Activated naive CD8-positive, alpha-beta T cell (primary cell): ENCODE measurements at regions not wholly inside any gene's neighbourhood (a gene's known extent, or its start where the extent isn't known, plus 50 kb on each side); places are given as distances from the start of the nearest gene placed in this dataset.

Experiments
- H3K27ac Mint-ChIP-seq: one replicate; pipeline ENCODE4 v1.8.0; 2021; ENCODE audit warnings: mixed read lengths
- H3K27me3 Mint-ChIP-seq: one replicate; pipeline ENCODE4 v1.8.0; 2021; ENCODE audit warnings: mixed read lengths
- H3K36me3 Mint-ChIP-seq: one replicate; pipeline ENCODE4 v1.8.0; 2021; ENCODE audit warnings: mixed read lengths
- H3K4me1 Mint-ChIP-seq: one replicate; pipeline ENCODE4 v1.8.0; 2021; ENCODE audit warnings: low read depth, mixed read lengths
- H3K4me3 Mint-ChIP-seq: one replicate; pipeline ENCODE4 v1.8.0; 2021; ENCODE audit warnings: mild to moderate bottlenecking, mixed read lengths
- H3K9me3 Mint-ChIP-seq: one replicate; pipeline ENCODE4 v1.8.0; 2021; ENCODE audit warnings: low read depth, mixed read lengths

DNA sequence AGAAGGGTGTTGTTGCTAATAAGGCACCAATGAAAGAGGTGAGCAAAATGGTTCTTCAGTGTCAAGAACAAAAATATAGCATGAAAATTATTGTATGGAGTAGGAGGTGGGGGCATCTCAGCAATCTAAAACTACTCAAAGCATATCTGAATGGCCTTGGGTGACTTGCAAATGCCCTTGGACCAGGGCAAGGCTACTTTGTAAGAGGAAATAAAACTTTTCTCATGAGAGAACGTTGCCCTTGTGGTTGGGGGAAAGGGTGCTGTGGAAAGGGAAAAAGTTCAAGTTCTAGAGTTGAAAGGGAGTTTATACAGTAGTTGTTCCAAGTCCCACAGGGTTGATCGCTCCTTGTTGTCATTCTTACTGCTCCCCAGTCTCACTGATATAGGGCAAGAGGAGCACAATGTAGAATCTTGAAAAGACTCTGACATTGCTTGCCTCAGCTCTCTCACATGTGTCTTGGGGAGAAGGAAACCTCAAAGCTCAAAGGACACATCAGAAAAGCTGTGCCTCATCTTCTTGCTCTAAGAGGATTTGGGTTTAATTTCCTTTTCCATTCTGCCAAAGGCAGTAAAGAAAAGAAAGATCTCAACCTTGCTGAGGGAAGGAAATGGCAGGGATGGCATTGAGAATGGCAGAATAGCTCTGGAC lies 270.5 kb downstream of the DUSP6 start:
- Mint-ChIP-seq H3K36me3 (no peaks in the 10 kb centered on the region), H3K9me3 (no peaks in the 10 kb centered on the region), H3K27ac (no peak overlapping the region), H3K27me3 (peaks cover 8% of the 10 kb centered on the region), H3K4me1 (no peaks in the 10 kb centered on the region), H3K4me3 (no peak overlapping the region)

DNA sequence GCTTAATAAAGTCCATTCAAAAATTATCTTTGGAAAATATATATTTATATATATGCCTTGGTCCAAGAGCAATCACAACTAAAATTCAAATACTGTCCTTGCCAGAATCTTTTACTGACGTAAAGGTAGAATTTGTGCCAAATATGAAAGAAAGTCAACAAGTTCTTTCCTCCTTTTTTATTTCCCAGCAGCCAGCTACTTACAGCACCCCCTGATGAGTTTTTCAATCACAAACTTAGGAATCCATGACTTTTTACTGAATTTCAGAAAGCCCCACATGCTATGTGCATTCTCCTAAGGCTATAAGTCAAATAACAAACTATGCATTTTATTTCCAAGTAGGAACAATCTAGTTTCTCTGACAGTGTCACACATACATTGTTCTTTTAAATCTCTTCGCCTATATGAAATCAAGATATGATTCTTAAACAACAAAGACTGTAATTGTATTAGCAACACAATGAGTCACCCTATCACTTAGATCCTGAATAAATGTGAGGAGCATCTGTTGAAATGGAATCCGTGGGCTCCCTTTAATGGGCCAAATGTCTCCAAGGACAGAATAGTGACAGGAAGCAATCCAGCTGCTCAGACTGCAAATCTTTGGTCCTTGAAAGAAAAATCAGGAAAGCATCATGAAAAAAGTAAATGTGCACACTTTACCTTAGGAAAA lies 271.4 kb downstream of the DUSP6 start:
- no peaks in the 10 kb centered on the region for H3K4me1 Mint-ChIP-seq
- no peaks in the 10 kb centered on the region for H3K36me3 Mint-ChIP-seq
- no peaks in the 10 kb centered on the region for H3K9me3 Mint-ChIP-seq
- no peak overlapping the region for H3K27ac Mint-ChIP-seq
- H3K27me3 Mint-ChIP-seq: peaks cover 7% of the 10 kb centered on the region
- H3K4me3 Mint-ChIP-seq: no peak overlapping the region

DNA sequence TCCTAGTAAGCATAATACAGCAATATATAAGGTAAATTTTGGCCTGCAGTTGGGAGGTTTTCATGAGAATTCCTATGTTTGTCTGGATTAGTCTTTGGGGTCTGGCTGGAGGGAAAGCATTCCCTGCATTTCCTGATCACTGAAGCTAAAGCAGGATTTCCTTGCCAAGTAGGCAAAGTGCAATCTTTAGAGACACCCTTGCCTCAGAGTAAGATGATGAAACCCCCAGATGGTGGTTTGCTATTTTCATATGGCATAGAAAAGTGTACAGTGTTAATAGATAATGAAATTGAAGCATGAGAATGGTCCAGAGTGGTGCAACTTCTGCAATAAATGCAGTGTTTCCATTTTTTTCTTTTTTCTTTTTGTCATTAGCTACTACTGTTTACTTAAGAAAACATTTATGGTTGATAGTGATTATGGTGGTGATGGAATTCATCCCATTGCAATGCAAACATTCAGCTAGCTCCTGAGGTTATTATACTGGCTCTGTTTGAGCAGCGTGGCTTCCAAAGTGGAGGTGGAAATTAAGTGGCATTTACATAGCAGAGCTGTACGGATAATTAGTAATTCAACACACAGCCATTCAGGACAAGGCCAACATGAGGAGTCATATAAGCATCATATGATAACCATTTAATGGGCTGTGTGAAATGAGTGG lies 276.3 kb downstream of the DUSP6 start:
- Mint-ChIP-seq H3K36me3 (no peaks in the 10 kb centered on the region), H3K27me3 (peaks cover 3% of the 10 kb centered on the region), H3K9me3 (no peaks in the 10 kb centered on the region), H3K4me1 (no peaks in the 10 kb centered on the region), H3K27ac (no peak overlapping the region), H3K4me3 (no peak overlapping the region)

DNA sequence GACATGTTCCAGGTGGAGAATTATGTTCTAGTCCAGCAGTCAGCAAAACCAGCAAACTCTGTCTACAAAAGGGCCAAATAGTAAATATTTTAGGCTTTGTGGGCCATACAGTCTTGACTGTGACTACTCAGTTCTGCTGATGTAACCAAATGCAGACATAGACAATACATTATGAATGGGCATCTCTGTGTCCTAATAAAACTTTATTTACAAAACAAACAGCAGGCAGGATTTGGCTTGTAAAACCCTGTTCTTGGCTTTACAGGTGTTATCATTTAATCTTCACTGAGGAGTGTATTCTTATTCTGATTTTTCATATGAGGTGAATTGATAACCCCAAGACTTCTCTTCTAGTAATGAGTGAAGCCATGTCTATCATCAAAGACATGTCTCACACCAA lies 278.6 kb downstream of the DUSP6 start:
- H3K27ac Mint-ChIP-seq: no peak overlapping the region
- H3K4me1 Mint-ChIP-seq: no peaks in the 10 kb centered on the region
- H3K4me3 Mint-ChIP-seq: no peak overlapping the region
- no peaks in the 10 kb centered on the region for H3K36me3 Mint-ChIP-seq
- no peaks in the 10 kb centered on the region for H3K9me3 Mint-ChIP-seq
- no peaks in the 10 kb centered on the region for H3K27me3 Mint-ChIP-seq

DNA sequence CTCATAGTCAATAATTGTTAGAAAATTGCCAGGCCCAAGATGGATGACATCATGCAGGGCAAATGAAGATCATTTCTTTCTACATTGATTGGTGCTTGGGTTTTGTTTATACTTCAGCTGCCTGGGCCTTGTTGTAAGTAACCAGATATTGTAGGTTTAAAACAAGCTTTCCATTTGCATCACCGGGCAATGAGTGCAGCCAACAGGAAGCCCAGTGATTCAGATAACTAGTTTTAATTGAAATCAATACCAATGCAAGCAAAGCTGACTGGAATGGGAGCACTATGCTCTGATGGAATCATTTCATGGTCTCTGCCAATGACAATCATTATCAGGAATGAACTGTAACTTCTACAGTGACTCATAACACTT lies 279.3 kb downstream of the DUSP6 start:
- Mint-ChIP-seq H3K36me3 (no peaks in the 10 kb centered on the region), H3K27ac (no peak overlapping the region), H3K9me3 (no peaks in the 10 kb centered on the region), H3K27me3 (no peaks in the 10 kb centered on the region), H3K4me3 (no peak overlapping the region), H3K4me1 (no peaks in the 10 kb centered on the region)

DNA sequence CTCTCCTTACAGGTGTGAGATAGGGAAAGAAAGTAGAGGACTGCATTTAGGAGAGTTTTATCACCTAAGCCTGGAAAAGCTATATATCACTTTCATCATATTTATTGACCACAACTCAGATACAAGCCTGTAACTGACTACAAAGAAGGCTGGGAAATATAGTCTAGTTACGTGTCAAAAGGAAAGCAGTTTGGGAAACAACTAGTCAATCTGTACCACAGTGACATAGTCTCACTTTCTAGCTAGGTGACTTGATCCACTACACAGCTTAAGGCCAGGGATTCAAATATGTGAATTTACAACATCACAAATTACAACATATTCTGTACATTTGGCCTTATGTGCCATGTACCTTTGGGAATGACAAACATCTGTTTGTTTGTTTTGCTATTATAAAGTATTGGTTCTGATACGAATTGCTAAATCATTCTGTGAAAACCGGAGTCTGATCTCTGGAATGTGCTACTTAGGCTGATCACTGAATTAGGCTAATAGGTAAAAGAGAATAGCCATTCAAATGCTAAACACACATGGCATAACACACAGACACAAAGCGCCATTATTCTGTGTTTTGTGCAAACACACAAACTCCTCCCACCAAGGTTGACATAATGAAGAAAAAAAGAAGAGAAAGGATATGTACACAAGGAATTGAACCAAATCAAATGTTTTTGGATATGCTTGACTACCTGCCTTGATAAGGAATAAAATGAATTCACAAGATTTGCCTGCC lies 279.8 kb downstream of the DUSP6 start:
- Mint-ChIP-seq H3K4me3 (no peak overlapping the region), H3K27ac (no peak overlapping the region), H3K4me1 (peaks cover 2% of the 10 kb centered on the region)

DNA sequence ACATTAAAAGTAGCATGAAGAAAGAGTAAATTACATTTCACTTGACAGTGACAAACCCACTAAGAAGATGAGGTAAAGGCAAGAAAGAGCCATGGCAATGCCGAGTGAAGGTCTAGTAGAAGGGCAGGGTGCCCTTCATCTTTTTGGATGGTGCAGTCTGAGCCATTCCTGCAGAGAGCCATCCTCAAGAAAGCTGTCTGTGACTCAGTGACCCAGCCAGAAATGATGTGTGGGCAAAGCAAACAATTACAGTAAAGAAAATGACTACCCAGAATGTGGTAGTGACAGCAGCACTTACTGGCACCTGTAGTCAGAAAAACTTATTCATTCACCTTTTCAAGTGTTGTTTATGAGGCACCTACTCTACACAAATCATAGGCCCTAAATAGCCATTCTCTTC lies 281.7 kb downstream of the DUSP6 start:
- Mint-ChIP-seq H3K9me3 (no peaks in the 10 kb centered on the region), H3K4me3 (no peak overlapping the region), H3K36me3 (no peaks in the 10 kb centered on the region), H3K27me3 (no peaks in the 10 kb centered on the region), H3K27ac (no peak overlapping the region), H3K4me1 (peaks cover 5% of the 10 kb centered on the region)

More for the DNA sequence above, 279.8 kb downstream of the DUSP6 start:
- no peaks in the 10 kb centered on the region for H3K36me3 Mint-ChIP-seq
- H3K9me3 Mint-ChIP-seq: no peaks in the 10 kb centered on the region
- H3K27me3 Mint-ChIP-seq: no peaks in the 10 kb centered on the region

DNA sequence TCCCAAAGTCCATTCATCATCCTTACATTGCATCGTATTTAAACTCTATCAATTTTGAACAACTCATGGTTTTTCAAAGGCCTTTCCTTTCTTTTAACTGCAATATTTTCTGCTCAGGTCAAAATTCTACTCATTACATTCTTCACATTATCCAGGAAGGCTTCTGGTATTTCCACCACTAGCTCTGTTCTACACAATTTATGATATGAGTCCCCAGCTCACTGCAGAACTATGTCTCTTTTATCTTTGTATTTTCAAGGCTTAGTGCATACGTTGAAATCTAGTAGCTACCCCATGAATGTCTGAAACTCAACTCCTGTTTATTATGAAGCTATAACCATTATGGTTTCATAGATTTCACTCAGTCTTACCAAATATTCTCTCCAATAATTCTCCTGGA lies 282.9 kb downstream of the DUSP6 start:
- no peak overlapping the region for H3K27ac Mint-ChIP-seq
- peaks cover 9% of the 10 kb centered on the region for H3K4me1 Mint-ChIP-seq

DNA sequence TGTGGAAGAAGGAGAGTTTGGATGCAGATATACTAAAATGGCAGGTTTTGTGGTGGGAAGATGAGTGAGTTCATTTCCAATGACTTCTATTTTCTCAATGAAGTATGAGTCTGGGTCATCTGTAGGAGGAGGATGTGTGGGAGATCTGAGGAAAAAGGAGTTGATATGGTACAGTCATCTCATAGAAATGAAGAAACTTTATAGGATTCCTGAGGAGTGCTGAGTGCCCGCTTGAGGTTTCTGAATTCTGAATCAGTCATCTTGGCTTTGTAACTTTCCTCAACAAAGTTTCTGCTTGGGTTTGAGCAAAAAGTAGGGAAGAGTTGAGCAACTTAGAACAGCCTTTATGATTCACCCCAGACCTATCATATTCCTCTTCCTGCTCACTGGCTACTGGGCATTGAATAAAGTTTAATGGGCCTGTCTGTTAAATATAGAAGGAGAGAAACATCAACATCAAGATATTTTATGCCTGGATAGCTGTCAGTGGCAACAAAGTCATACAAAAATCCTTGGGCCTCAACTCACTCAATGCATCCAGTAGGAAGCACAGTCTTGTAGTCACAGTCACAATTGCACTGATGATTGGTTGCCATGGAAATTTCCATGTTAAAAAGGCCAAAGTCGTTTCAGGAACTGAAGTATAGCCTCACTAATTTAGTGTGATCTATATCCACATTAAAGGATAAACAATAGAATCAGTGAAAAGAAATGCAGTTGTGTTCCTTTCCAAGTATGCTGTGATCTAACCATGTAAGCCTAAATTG lies 284.7 kb downstream of the DUSP6 start:
- peak overlapping the region; percentile 18 for H3K27ac Mint-ChIP-seq

More for the DNA sequence above, 282.9 kb downstream of the DUSP6 start:
- Mint-ChIP-seq H3K4me3 (no peak overlapping the region), H3K27me3 (no peaks in the 10 kb centered on the region), H3K9me3 (no peaks in the 10 kb centered on the region), H3K36me3 (no peaks in the 10 kb centered on the region)

DNA sequence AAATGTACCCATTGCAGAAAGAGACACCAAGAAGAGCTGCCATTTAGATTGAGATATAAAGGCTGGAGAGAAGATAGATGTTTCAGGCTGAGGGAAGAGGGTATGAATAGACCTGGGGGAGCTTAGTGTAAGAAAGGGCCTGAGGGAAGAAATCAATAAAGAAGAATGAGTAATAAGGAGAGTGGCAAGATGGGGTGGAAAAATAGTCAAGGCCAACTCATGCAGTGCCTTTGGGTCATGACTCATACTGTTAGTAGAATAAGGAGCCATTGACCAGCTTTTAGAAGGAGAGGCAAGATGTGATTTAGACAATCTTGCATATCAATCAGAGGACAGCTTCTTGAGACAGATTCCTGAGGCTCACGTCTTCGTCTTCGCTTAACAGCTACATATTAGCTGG lies 287.5 kb downstream of the DUSP6 start:
- H3K36me3 Mint-ChIP-seq: no peaks in the 10 kb centered on the region
- no peaks in the 10 kb centered on the region for H3K9me3 Mint-ChIP-seq
- H3K4me3 Mint-ChIP-seq: no peak overlapping the region
- H3K27ac Mint-ChIP-seq: no peak overlapping the region
- H3K27me3 Mint-ChIP-seq: no peaks in the 10 kb centered on the region
- H3K4me1 Mint-ChIP-seq: peaks cover 15% of the 10 kb centered on the region

More for the DNA sequence above, 284.7 kb downstream of the DUSP6 start:
- H3K27me3 Mint-ChIP-seq: no peaks in the 10 kb centered on the region
- H3K4me1 Mint-ChIP-seq: peaks cover 9% of the 10 kb centered on the region
- H3K36me3 Mint-ChIP-seq: no peaks in the 10 kb centered on the region
- no peak overlapping the region for H3K4me3 Mint-ChIP-seq
- no peaks in the 10 kb centered on the region for H3K9me3 Mint-ChIP-seq

DNA sequence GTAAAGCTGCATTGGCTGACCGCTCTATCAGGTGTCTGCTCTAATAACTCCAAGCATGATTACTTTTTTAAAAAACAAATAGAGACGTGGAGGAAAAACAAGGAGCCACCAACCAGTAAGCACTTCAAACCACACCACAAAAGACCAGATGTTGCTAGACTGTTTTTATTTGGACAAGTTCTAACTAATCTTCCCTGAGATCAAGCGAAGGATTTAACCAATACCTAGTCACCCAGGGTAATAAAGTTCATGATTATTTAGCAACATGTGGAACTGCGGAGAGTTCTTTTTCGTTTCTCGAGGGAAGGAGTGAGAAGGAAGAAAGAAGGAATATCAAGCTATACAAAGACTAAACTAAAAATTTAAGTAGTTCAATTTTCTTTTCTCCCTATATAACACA lies 288.1 kb downstream of the DUSP6 start:
- Mint-ChIP-seq H3K4me1 (peaks cover 15% of the 10 kb centered on the region), H3K27me3 (no peaks in the 10 kb centered on the region), H3K4me3 (no peak overlapping the region), H3K9me3 (no peaks in the 10 kb centered on the region), H3K36me3 (no peaks in the 10 kb centered on the region), H3K27ac (no peak overlapping the region)

DNA sequence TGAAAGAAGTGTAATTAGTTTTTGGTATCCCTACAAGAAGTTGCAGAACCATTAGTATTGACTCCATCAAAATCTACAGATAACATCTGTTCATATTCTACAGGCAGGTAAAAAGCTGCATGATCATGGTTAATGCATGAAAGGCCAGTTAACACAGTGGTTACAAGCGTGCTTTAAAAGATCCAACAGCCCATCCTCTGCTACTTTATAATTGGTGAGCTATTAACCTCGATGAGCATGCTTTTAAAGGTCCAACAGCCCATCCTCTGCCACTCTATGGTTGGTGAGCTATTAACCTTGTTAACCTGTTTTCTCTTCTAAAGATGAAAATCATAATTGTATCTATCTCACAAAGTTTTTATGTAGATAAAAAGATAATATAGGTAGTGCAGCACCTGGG lies 289.3 kb downstream of the DUSP6 start:
- Mint-ChIP-seq H3K4me3 (no peak overlapping the region), H3K27me3 (no peaks in the 10 kb centered on the region), H3K9me3 (no peaks in the 10 kb centered on the region), H3K36me3 (no peaks in the 10 kb centered on the region), H3K4me1 (peaks cover 15% of the 10 kb centered on the region), H3K27ac (no peak overlapping the region)

DNA sequence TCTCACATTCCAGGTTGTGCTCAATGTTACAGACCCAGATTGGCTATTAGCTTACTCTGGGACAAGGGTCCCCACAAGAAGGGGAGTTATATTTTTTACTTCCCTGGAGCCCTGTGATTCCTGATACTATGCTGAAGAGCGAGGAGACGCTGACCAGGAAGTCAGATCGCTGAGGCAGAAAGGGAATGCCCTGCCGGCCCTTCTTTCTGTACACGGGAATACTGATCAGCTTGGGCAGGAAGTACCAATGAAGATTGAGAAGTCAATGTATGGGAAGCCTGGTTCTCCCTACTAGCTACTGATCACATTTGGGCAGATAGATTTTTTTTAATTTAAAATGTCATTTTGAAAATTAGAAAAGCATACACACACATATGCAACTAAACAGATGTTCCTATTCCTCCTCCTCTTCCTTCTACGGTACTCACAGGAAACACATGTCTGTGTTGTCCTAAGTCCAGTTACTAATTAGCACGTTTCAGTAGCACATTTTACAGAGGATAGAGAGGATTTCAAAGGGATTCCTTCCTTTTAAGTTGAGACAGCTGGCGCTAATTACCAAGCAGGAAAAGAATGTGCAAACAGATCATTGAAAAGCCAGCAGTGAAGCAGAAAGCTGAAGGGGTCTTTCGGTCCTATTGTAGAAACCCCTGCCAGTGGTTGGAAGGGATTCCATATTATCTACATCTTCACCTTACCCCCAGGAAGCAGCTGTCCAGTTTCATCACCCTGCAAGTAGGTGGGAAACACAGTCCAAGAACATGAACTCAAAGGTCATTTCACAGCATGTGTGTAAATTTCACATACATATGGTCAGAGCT lies 292.4 kb downstream of the DUSP6 start:
- Mint-ChIP-seq H3K9me3 (no peaks in the 10 kb centered on the region), H3K27ac (no peak overlapping the region), H3K4me1 (peaks cover 9% of the 10 kb centered on the region)

DNA sequence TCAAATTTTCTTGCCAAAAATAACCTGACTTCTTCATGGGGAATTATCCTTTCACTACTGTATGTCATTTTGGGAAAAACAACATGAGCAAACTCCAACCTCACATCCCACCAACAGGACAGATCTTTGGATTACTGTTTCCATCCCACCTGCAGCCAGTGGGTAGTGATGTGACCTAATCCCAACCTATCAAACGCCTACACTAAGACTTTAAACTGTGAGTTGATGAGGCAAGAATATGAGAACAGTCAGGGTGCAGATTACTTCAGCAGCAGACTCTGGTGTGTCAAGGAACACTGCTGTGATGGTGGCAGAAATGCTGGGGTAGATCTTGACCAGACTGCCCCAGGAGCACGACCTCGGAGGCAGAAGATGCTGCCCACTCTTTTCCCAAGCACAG lies 293.2 kb downstream of the DUSP6 start:
- H3K36me3 Mint-ChIP-seq: no peaks in the 10 kb centered on the region
- no peak overlapping the region for H3K4me3 Mint-ChIP-seq
- H3K27me3 Mint-ChIP-seq: no peaks in the 10 kb centered on the region
- H3K9me3 Mint-ChIP-seq: no peaks in the 10 kb centered on the region
- H3K4me1 Mint-ChIP-seq: peaks cover 5% of the 10 kb centered on the region
- no peak overlapping the region for H3K27ac Mint-ChIP-seq

More for the DNA sequence above, 292.4 kb downstream of the DUSP6 start:
- Mint-ChIP-seq H3K36me3 (no peaks in the 10 kb centered on the region), H3K4me3 (no peak overlapping the region), H3K27me3 (no peaks in the 10 kb centered on the region)
